IMR-90 (cell line): ENCODE measurements at regions not wholly inside any gene's neighbourhood (a gene's known extent, or its start where the extent isn't known, plus 50 kb on each side); places are given as distances from the start of the nearest gene placed in this dataset.

ENCODE experiments used
- ATAC-seq: fragments of 200-7000 bp; cut with Tn5 transposase; 2 replicates; pipeline ENCODE4 v1.9.1; 2020; ENCODE audit warnings: low read depth, mild to moderate bottlenecking, moderate library complexity
- BruUV-seq: library from RNA; stranded (reverse); fragments of 400-500 nt; replicated peaks from 2 replicates; lab custom pipeline; 2021; lab: Mats Ljungman, UMichigan
- CTCF ChIA-PET: fragments of 300-600 bp; formaldehyde crosslinking; extraction: SDS; loops from one replicate; lab custom pipeline; 2021; ENCODE audit warnings: antibody characterized with exemption; lab: Yijun Ruan, JAX
- POLR2A ChIA-PET: fragments of 300-600 bp; sonication (Branson Sonifier 250); formaldehyde crosslinking; loops from one replicate; lab custom pipeline; 2022; ENCODE audit warnings: antibody characterized with exemption; ENCODE audit not compliant: unreplicated experiment; lab: Charles Lee
- DNase-seq: peaks from one replicate; pipeline ENCODE4 v3.0.0; 2013
- H2AFZ ChIP-seq: replicated peaks from 2 replicates; pipeline ENCODE3; 2013; ENCODE audit warnings: low read length, mild to moderate bottlenecking; ENCODE audit not compliant: poor library complexity
- H2AK5ac ChIP-seq: 2 replicates; pipeline ENCODE4 v1.6.1; 2013; ENCODE audit warnings: low read depth, low read length, inconsistent platforms
- H2AK9ac ChIP-seq: replicated peaks from 2 replicates; pipeline ENCODE3; 2013; ENCODE audit warnings: mild to moderate bottlenecking, low read depth, low read length, moderate library complexity; ENCODE audit not compliant: poor library complexity
- H2BK120ac ChIP-seq: 2 replicates; pipeline ENCODE4 v1.6.1; 2013; ENCODE audit warnings: low read depth, low read length, inconsistent platforms
- H2BK15ac ChIP-seq: 3 replicates; pipeline ENCODE4 v1.6.1; 2013; ENCODE audit warnings: low read depth, low read length, inconsistent platforms
- H2BK20ac ChIP-seq: 2 replicates; pipeline ENCODE4 v1.6.1; 2013; ENCODE audit warnings: low read depth, mild to moderate bottlenecking, inconsistent platforms, low read length, moderate library complexity
- H2BK5ac ChIP-seq: 2 replicates; pipeline ENCODE4 v1.6.1; 2013; ENCODE audit warnings: mild to moderate bottlenecking, low read depth, low read length, inconsistent platforms; ENCODE audit not compliant: poor library complexity, severe bottlenecking
- H3K14ac ChIP-seq: replicated peaks from 2 replicates; pipeline ENCODE4 v1.6.1; 2013; ENCODE audit warnings: low read depth, low read length, inconsistent platforms
- H3K18ac ChIP-seq: 2 replicates; pipeline ENCODE4 v1.6.1; 2013; ENCODE audit warnings: low read depth, low read length, control low read depth
- H3K23ac ChIP-seq: 2 replicates; pipeline ENCODE4 v1.6.1; 2013; ENCODE audit warnings: low read depth, low read length, inconsistent platforms
- H3K27ac ChIP-seq: 2 replicates; pipeline ENCODE4 v1.5.1; 2013; ENCODE audit warnings: mild to moderate bottlenecking, control low read depth, low read length; ENCODE audit not compliant: insufficient read depth
- H3K27me3 ChIP-seq: 2 replicates; pipeline ENCODE4 v1.6.1; 2013; ENCODE audit warnings: low read length; ENCODE audit not compliant: control insufficient read depth, insufficient read depth
- H3K36me3 ChIP-seq: 2 replicates; pipeline ENCODE4 v1.6.1; 2013; ENCODE audit warnings: low read length, mixed read lengths; ENCODE audit not compliant: control insufficient read depth, insufficient read depth
- H3K4ac ChIP-seq: 2 replicates; pipeline ENCODE4 v1.6.1; 2013; ENCODE audit warnings: low read depth, low read length, inconsistent platforms
- H3K4me1 ChIP-seq: 2 replicates; pipeline ENCODE4 v1.6.1; 2013; ENCODE audit warnings: low read length, mixed read lengths; ENCODE audit not compliant: control insufficient read depth, insufficient read depth
- H3K4me2 ChIP-seq: 2 replicates; pipeline ENCODE4 v1.6.1; 2013; ENCODE audit warnings: low read depth, mild to moderate bottlenecking, control low read depth, low read length, moderate library complexity
- H3K4me3 ChIP-seq: 2 replicates; pipeline ENCODE4 v1.5.1; 2013; ENCODE audit warnings: low read depth, mild to moderate bottlenecking, control low read depth, low read length, moderate library complexity; ENCODE audit not compliant: insufficient read depth
- H3K56ac ChIP-seq: 2 replicates; pipeline ENCODE4 v1.6.1; 2013; ENCODE audit warnings: low read length, inconsistent platforms; ENCODE audit not compliant: insufficient read depth; ENCODE audit errors: extremely low read depth
- H3K79me1 ChIP-seq, 2 experiments: 2 replicates each; pipeline ENCODE4 v1.6.1; 2013; ENCODE audit warnings: low read length in 2 of 2, inconsistent platforms in 1 of 2, low read depth in 1 of 2
- H3K9ac ChIP-seq: 2 replicates; pipeline ENCODE4 v1.6.1; 2013; ENCODE audit warnings: low read depth, low read length, control low read depth
- H3K9me1 ChIP-seq: 2 replicates; pipeline ENCODE4 v1.6.1; 2013; ENCODE audit warnings: low read length, inconsistent platforms; ENCODE audit not compliant: insufficient read depth
- H3K9me3 ChIP-seq: 2 replicates; pipeline ENCODE4 v1.6.1; 2013; ENCODE audit warnings: low read length; ENCODE audit not compliant: control insufficient read depth, insufficient read depth
- H4K20me1 ChIP-seq: 2 replicates; pipeline ENCODE4 v1.6.1; 2013; ENCODE audit warnings: low read length, inconsistent platforms; ENCODE audit not compliant: insufficient read depth
- H4K5ac ChIP-seq: 2 replicates; pipeline ENCODE4 v1.6.1; 2013; ENCODE audit warnings: mild to moderate bottlenecking, low read depth, low read length, control low read depth
- H4K8ac ChIP-seq, 2 experiments: 2 replicates each; pipeline ENCODE4 v1.6.1; 2013; ENCODE audit warnings: low read depth in 2 of 2, low read length in 2 of 2, control low read depth in 1 of 2, inconsistent platforms in 1 of 2
- H4K91ac ChIP-seq: 2 replicates; pipeline ENCODE4 v1.6.1; 2013; ENCODE audit warnings: low read depth, low read length, inconsistent platforms; ENCODE audit not compliant: insufficient read depth
- BHLHE40 ChIP-seq: fragments of 150-350 bp; IDR thresholded peaks from 2 replicates; pipeline ENCODE4 v1.6.1; 2016; ENCODE audit warnings: mild to moderate bottlenecking, low read depth, low read length
- CEBPB ChIP-seq: IDR thresholded peaks from 2 replicates; pipeline ENCODE4 v1.6.1; 2012; ENCODE audit warnings: low read depth, low read length, improper control_type of control experiment
- FOS ChIP-seq: fragments of 150-350 bp; IDR thresholded peaks from 2 replicates; pipeline ENCODE4 v1.6.1; 2016; ENCODE audit warnings: low read depth, low read length
- MAFK ChIP-seq: IDR thresholded peaks from 2 replicates; pipeline ENCODE4 v1.6.1; 2012; ENCODE audit warnings: low read depth, low read length, improper control_type of control experiment
- MAZ ChIP-seq: IDR thresholded peaks from 2 replicates; pipeline ENCODE4 v1.6.1; 2012; ENCODE audit warnings: low read depth, mild to moderate bottlenecking, low read length, improper control_type of control experiment, moderate library complexity, borderline replicate concordance
- MXI1 ChIP-seq: IDR thresholded peaks from 2 replicates; pipeline ENCODE4 v1.6.1; 2012; ENCODE audit warnings: low read depth, mild to moderate bottlenecking, low read length, moderate library complexity, borderline replicate concordance
- NFE2L2 ChIP-seq: fragments of 150-350 bp; IDR thresholded peaks from 2 replicates; pipeline ENCODE4 v1.6.1; 2016; ENCODE audit warnings: low read depth, mild to moderate bottlenecking, low read length
- POLR2A ChIP-seq: IDR thresholded peaks from 2 replicates; pipeline ENCODE4 v1.6.1; 2012; ENCODE audit warnings: mild to moderate bottlenecking, low read depth, low read length
- RAD21 ChIP-seq: IDR thresholded peaks from 2 replicates; pipeline ENCODE4 v1.6.1; 2012; ENCODE audit warnings: low read length, improper control_type of control experiment
- RCOR1 ChIP-seq: IDR thresholded peaks from 2 replicates; pipeline ENCODE4 v1.6.1; 2012; ENCODE audit warnings: mild to moderate bottlenecking, low read length, improper control_type of control experiment; ENCODE audit not compliant: insufficient replicate concordance
- RFX5 ChIP-seq: IDR thresholded peaks from 2 replicates; pipeline ENCODE4 v1.8.0; 2012; ENCODE audit warnings: low read depth, mild to moderate bottlenecking, low read length, moderate library complexity
- SMC3 ChIP-seq: fragments of 150-350 bp; IDR thresholded peaks from 2 replicates; pipeline ENCODE4 v1.6.1; 2016; ENCODE audit warnings: low read depth, mild to moderate bottlenecking, antibody characterized with exemption, low read length, moderate library complexity
- WGBS, 2 experiments: methylation state at CpG; one replicate each; pipeline versions ENCODE4 v1.1.5 to v1.1.7; 2013; ENCODE audit warnings: missing lambda C conversion rate in 2 of 2; ENCODE audit not compliant: insufficient read length in 1 of 2; ENCODE audit errors: extremely low coverage in 2 of 2; 5-methylcytosine and 5-hydroxymethylcytosine counted together
- dilution Hi-C: fragments of 300-500 bp; cut with HindIII; formaldehyde crosslinking; loops from one replicate; pipeline ENCODE4 v1.14.3; 2018; ENCODE audit warnings: low sequenced_read_pairs; ENCODE audit not compliant: unreplicated experiment
- in situ Hi-C: fragments of 300-500 bp; cut with MboI; formaldehyde crosslinking; loops from 3 replicates; pipeline ENCODE4 v1.14.3; 2019; ENCODE audit warnings: low sequenced_read_pairs, inconsistent platforms, mixed read lengths
- intact Hi-C: fragments of 100-400 bp; cut with micrococcal nuclease; formaldehyde crosslinking; loops from 2 replicates; pipeline ENCODE4 v1.10.0; 2022
- TF ChIP-seq, protein P1 (sequence below): conservative IDR thresholded peaks from 2 replicates; pipeline ENCODE4 v1.5.1; 2012; ENCODE audit warnings: mild to moderate bottlenecking, low read depth, low read length, improper control_type of control experiment
- TF ChIP-seq, protein P2 (sequence below): fragments of 150-350 bp; IDR thresholded peaks from 2 replicates; pipeline ENCODE4 v1.6.1; 2017; ENCODE audit warnings: mild to moderate bottlenecking, antibody characterized with exemption, low read length, low read depth
- TF ChIP-seq, protein P3 (sequence below): fragments of 150-350 bp; IDR thresholded peaks from 2 replicates; pipeline ENCODE4 v1.6.1; 2016; ENCODE audit warnings: low read depth, mild to moderate bottlenecking, low read length, moderate library complexity, borderline replicate concordance

DNA sequence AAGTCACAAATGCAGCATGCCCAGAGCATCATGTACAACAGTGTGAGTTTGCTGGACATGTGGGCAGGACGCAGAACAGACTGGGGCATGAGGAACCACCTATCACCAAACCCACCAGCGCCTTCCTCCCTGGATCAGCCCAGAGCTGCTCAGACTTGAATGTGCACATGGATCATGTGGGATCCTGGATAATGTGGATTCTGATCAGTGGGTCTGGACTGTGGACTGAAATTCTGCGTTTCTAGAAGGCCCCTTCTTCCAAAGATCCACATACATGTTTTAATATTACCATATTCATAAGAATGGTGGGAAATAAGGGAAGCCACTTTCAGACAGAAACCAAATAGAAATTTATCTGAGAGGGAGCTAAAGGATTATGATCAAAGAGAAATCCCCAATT lies 85.6 kb upstream of the VPREB1 start:
- Histone ChIP-seq H3K4me1 (no peaks in the 10 kb centered on the region), H4K91ac (no peak overlapping the region), H3K56ac (no peak overlapping the region), H2BK5ac (no peak overlapping the region), H2BK120ac (no peak overlapping the region), H2AK5ac (no peak overlapping the region), H3K4me3 (no peak overlapping the region), H3K9me3 (no peaks in the 10 kb centered on the region), H3K18ac (no peak overlapping the region), H3K79me1 (no peaks in the 10 kb centered on the region), H3K4ac (no peak overlapping the region), H2AFZ (no peak overlapping the region), H3K14ac (no peak overlapping the region), H3K27me3 (peaks cover 31% of the 10 kb centered on the region), H4K20me1 (no peaks in the 10 kb centered on the region), H4K8ac (no peak overlapping the region), H3K9me1 (no peaks in the 10 kb centered on the region), H3K36me3 (no peaks in the 10 kb centered on the region), H2BK20ac (no peak overlapping the region), H3K27ac (no peak overlapping the region), H4K5ac (no peak overlapping the region), H2AK9ac (no peak overlapping the region), H2BK15ac (no peak overlapping the region), H3K4me2 (no peak overlapping the region), H3K23ac (no peak overlapping the region), H3K9ac (no peak overlapping the region)
- TF ChIP-seq MAFK: no peak
- TF ChIP-seq, protein P1, sequence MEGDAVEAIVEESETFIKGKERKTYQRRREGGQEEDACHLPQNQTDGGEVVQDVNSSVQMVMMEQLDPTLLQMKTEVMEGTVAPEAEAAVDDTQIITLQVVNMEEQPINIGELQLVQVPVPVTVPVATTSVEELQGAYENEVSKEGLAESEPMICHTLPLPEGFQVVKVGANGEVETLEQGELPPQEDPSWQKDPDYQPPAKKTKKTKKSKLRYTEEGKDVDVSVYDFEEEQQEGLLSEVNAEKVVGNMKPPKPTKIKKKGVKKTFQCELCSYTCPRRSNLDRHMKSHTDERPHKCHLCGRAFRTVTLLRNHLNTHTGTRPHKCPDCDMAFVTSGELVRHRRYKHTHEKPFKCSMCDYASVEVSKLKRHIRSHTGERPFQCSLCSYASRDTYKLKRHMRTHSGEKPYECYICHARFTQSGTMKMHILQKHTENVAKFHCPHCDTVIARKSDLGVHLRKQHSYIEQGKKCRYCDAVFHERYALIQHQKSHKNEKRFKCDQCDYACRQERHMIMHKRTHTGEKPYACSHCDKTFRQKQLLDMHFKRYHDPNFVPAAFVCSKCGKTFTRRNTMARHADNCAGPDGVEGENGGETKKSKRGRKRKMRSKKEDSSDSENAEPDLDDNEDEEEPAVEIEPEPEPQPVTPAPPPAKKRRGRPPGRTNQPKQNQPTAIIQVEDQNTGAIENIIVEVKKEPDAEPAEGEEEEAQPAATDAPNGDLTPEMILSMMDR: no peak
- TF ChIP-seq FOS: no peak
- no peak for TF ChIP-seq BHLHE40
- TF ChIP-seq, protein P2, sequence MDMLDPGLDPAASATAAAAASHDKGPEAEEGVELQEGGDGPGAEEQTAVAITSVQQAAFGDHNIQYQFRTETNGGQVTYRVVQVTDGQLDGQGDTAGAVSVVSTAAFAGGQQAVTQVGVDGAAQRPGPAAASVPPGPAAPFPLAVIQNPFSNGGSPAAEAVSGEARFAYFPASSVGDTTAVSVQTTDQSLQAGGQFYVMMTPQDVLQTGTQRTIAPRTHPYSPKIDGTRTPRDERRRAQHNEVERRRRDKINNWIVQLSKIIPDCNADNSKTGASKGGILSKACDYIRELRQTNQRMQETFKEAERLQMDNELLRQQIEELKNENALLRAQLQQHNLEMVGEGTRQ: no peak
- no peak for TF ChIP-seq RAD21
- TF ChIP-seq CEBPB: no peak
- TF ChIP-seq MAZ: no peak
- no peak for TF ChIP-seq NFE2L2
- TF ChIP-seq MXI1: no peak
- TF ChIP-seq RCOR1: no peak
- TF ChIP-seq POLR2A: no peak
- no peak for TF ChIP-seq RFX5
- TF ChIP-seq, protein P3, sequence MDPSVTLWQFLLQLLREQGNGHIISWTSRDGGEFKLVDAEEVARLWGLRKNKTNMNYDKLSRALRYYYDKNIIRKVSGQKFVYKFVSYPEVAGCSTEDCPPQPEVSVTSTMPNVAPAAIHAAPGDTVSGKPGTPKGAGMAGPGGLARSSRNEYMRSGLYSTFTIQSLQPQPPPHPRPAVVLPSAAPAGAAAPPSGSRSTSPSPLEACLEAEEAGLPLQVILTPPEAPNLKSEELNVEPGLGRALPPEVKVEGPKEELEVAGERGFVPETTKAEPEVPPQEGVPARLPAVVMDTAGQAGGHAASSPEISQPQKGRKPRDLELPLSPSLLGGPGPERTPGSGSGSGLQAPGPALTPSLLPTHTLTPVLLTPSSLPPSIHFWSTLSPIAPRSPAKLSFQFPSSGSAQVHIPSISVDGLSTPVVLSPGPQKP: no peak
- TF ChIP-seq SMC3: no peak
- no peak for DNase-seq
- in situ Hi-C loops (no loop called here), intact Hi-C loops (loop anchor here (10.0 kb wide), 2 partner anchors 124 to 174 kb away; partner anchors contain the start of gene TOP3B), dilution Hi-C loops (no loop called here)
- ATAC-seq: no peak
- POLR2A ChIA-PET: no interaction called here
- WGBS, 2 experiments: no CpG with 5 or more reads among the region's 3 CpGs
- CTCF ChIA-PET: no interaction called here
- BruUV-seq: no TSS peak
